Inflammatory macrophage (primary cell): ENCODE measurements at regions not wholly inside any gene's neighbourhood (a gene's known extent, or its start where the extent isn't known, plus 50 kb on each side); places are given as distances from the start of the nearest gene placed in this dataset.
A peak's percentile ranks its signal among the peaks of the same experiment; 100 is the strongest.

Experiments used
- DNase-seq, 2 donors: peaks; one replicate each; pipeline ENCODE4 v3.0.0-alpha.2; 2020 to 2022

DNA sequence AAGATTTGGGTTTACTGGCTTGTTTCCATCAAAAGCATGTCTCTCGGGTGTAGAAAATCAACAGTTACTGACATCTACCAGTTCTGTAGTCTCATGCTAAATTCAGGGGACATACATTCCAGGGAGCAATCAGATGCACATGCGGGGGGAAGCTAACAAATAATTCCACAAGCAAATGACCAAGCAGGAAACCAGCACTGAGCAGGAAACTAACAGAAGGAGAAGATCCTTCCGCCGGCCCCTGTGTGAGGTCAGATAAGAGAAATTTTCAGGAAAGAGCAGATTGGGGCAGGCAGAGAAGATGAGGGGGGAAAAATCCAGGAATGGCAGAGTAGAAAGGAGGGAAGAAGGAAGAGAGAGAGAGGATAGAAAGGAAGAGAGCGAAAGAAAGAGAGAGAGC is 127.6 kb upstream of the TMCC3 start:
- DNase-seq, result no peak

DNA sequence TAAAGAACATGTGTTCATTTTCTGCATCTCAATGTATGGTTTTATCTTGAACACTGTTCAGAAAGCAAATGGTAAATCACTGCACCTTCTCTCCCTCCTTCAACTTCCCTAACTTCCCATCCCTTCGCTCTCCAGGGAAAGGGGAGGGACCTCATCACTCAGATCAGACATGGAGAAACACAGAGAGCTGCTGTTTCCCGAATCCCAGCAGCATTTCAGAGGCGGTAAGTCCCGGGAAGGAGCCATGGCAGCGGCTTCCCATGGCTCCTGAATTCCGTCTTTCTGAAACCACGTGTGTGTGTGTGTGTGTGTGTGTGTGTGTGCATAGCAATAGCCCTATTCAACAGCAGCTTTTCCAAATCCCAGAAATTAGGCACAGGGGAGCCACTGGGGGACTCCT is 125.4 kb upstream of the TMCC3 start:
- no peak for DNase-seq

DNA sequence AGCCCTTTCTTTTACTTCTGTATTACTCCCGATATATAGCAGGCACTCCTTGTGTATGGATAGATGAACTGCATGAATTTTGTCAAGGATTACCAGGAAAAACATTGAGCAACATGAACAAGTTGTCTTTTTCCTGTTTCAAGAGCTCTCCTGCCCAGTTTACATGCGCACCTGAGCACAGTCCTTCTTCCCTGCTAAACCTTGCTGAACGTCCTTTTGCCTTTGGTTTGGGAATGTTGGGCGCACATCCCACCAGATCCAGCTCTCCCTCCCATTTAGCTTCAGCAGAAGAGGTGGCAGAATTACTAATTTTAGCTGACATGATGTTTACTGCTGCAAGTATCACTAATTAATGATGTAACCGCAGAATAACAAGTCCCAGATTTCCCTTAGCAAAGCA is 121.4 kb upstream of the TMCC3 start:
- DNase-seq, result no peak

DNA sequence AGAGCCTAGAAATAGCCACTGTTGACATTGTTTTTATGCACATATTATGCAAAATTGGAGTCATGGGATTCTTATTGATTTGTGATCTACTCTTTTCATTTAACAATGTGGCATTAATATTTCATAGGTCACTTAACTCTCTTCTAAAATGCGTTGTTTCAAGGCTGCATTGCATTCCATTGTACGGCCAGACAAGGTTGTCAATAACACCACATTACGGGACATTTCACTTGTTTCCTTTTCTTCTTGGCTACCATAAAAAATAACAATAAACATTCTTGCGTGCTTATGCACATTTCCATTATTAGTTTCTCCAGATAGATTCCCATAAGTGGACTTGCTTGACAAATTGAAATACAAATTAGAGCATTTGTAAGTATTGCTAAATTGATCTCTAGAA is 120.8 kb upstream of the TMCC3 start:
- no peak for DNase-seq

DNA sequence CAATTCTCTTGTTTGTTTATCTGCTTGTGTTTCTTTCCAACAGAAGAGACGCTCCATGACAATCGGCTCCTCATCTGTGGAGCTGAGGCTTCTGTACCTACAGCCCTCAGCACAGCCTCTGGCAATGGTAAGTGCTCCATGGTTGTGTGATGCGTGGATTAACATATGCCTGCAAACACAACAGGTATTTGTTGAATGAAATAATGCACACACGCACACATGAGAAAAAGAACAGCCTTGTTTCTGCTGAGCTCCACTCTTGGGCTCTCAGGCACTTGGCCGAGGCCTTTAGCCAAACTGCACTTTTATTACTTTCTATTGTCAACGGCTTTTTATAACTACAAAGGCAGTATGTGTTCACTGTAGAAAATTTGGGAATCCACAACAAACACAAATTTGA is 120.4 kb upstream of the TMCC3 start:
- no peak for DNase-seq

DNA sequence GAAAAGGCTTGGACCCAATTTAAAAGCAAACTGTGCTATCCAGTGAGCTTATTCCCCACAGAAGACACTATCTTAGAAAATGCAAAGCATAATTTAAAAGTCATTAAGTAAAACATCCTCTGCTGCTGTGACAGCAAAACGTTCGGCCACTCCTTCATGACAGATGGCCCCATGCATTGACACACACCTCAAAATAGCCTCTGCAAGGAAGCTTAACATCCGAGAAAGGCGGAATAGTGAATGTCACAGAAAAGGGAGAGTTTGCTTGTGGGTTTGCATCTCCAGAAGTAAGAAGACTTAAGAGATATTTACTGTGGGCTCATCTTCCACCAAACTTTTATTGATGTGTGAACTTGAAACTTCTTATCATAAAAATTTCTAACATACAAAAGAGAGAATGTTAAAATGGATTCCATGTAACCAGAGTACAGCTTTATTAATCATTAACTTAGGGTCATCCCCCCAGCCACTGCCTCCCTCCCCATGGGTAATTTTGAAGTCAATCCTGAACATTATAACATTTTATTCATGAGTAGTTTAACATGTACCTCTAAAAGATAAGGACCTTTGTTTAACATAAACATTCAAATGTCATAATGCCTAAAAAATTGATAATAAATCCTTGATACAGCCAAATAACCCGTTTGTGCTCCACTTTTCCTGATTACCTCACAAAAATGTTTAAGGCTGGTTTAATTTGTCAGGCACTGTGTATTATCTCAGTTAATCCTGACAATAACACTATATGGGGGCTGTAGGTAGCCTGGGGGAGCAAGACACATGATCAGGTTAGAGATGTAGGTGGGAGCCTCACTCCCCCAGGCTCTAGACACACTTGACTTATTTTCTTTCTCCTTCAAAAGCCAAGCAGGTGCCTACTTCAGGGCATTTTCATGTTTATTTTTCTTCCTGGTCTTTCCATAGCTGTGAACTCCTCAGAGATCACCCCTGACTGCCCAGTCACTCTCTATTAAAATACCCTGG is 119.7 kb upstream of the TMCC3 start:
- DNase-seq, result no peak

DNA sequence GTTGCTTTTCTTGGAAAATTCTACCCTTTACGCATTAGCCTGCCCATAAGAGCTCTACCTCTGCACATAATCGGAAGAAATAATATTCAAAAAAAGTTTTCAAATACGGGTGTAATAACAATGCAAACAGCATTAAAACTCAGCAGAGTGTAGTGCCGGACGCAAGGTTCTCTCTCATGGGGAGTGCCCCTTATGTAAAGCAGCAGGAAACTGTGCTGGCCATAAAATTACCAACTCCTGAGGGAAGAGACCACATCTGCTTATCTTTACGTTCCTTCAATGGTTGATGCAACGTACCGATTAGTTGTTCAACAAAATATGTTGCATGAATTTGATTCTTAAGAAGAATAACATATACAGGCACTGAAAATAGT is 118.7 kb upstream of the TMCC3 start:
- no peak for DNase-seq

DNA sequence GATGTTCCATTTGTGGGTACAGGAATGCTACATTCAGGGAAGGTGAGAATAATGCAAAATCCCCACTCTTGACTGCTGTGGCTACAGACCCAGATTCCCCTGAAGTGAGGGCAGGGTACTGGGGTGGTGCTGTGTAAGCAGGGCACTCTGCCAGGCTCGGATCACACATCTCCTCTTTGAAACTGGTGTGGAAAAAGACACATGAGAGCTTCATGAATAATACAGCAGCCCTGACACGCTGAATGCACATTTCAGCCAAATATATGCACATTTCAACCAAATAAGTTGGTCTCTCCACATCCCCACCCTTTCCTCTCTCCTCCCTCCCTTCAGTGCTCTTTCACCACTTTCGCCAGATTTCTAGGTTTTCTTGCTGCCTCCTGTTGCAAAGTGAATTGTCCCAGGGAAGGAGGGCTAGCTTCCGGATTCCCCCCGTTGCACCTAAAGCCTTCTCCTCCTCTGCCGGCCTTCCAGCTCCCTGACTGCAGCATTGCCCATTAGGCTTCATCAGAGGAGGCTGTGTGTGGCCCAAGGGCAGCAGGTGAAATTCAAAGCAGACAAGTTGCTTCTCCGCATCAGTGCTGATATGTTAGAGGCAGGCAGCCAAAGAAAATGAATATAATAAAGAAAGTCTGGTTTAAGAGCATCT is 118.2 kb upstream of the TMCC3 start:
- no peak for DNase-seq

DNA sequence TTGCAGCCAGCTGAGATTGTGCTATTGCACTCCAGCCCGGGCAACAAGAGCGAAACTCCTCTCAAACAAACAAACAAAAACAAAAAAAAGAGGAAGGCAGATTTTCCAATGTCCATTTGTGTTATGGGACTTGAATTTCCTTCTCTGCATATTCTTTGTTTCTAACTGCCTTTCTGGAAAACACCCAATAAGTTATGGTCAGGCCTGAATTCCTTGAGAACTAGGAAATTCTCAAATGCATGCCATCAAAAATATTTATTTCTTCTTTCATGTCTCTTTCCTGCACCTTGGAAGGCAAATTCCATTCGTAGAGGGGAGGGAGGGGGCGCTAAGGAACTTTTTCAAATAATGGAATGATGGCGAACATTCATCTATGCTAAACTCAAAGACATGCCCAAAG is 117.6 kb upstream of the TMCC3 start:
- DNase-seq, result no peak

DNA sequence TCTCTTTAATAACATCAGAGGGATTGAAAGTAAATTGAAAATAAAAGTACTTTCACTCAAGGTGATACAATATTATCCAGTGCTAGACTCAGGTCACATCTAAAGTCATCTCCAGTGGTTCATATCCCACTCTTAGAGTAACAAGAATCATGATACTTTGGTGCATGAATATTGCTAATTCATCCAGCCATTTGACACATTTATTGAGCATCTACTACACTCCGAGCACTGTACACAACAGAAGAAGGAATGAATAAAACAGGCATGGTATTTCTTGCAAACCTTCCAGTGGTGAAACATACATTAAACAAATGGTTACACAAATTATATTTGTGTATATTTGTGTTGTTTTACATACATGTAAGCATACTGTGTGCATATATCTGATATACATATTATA is 116.0 kb upstream of the TMCC3 start:
- DNase-seq, result no peak

DNA sequence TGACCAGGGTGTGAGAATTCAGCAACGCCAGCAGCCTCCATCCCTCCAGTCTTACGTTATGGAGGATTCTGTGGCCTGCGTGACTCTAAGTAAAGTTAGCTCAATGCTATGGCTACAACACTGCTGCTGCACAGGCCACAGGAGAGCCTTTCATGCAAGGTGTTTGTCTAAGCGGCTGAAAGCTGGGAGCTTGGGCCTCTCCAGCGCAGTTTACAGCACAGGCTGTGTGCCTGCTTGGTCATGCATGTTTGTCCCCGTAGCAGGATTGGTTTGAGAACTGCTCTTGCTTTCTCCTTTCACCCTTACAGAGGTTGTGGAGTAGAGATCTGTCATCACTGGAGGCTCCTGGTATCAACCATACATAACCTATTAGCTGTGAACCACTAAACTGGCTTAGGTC is 113.1 kb upstream of the TMCC3 start:
- DNase-seq, result no peak

DNA sequence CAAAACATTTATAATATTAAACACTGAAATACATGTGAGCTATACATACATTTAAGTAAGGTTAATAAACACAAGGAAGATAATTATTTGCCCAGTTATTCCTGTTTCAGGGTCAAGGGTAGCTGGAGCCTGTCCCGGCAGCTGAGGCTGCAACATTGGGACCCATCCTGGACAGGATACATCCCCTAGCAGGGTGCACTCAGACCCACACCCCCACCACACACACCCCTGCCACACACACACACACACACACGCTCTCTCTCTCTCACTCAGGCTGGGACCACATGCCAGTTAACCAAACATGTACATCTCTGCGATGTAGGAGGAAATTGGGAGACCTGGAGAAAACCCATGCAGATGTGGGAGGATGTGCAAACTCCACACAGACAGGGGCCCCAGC is 112.6 kb upstream of the TMCC3 start:
- DNase-seq, result no peak

DNA sequence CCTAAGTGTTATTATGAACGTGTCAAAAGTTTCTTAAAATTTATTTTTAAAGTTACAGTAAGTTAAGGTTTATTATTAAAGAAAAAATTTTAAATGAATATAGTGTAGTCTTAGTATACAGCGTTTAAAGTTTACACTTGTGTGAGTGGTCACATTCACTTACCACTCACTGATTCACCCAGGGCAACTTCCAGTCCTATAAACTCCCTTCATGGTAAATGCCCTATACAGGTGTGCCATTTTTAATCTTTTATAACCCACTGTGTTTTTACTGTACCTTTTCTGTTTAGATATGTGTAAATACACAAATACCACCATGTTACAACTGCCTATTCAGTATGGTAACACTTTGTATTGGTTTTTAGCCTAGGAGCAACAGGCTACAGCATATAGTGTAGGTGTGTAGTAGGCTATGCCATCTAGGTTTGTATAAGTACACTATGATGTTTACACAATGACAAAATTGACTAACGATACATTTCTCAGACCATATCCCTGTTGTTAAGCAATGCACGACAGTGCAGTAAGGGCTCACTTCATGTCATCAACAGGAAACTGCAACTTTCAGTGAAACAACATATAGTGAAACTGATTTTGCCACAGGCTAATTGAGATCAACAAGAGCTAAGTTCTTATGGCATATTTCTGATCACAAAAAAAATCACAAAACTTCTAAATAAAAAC is 112.0 kb upstream of the TMCC3 start:
- peak; percentile 79 to 83 for DNase-seq

DNA sequence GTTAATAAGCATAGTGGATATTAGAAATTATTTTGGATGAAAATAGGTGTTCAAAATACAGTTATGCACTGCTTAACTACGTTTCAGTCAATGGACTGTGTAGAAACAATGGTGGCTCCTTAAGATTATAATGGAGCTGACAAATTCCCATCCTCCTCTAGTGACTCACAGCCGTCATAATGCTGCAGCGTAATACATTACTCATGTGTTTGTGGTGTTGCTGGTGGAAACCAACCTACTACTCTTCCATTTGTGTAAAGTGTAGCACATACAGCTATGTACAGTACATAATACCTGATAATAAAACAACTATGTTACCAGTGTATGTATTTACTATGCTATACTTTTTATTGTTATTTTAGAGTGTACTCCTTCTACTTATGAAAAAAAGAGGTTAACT is 111.2 kb upstream of the TMCC3 start:
- peak; percentile 58 to 78 for DNase-seq

DNA sequence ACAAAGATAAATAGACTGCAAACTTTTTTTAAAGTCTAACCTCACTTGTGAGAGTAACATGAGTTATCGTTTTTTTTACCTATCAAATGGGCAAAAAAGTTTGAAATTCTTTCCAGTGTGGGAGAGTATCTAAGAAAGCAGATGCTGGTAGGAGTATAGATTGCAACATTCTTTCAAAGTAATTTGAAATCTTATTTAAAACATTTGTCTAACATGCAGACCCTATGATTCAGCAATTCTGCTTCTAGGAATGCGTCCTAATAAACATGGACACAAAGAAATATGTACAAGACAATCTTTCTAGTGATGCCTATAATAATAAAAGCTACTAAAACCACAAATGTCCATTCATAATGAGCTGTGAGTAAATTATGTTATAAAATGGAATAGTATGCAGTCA is 110.4 kb upstream of the TMCC3 start:
- DNase-seq, result no peak

DNA sequence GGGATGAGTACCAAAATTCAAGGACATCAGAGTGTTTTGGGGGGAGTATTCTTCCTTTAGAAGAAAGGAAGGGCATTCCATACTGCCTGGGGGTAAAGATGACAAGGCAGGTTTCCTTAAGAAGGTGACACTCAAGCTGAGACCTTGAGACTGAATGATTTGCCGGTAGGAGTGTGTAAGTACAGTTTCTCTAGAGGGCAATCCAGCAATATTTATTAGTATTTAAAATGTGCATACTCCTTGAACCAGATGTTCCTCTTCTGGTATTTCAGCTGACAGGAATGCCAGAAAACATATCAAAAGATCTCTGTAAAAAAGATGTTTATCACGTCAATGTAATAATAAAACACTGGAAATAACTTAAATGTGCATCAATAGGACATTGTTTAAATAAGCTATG is 106.4 kb upstream of the TMCC3 start:
- no peak for DNase-seq

DNA sequence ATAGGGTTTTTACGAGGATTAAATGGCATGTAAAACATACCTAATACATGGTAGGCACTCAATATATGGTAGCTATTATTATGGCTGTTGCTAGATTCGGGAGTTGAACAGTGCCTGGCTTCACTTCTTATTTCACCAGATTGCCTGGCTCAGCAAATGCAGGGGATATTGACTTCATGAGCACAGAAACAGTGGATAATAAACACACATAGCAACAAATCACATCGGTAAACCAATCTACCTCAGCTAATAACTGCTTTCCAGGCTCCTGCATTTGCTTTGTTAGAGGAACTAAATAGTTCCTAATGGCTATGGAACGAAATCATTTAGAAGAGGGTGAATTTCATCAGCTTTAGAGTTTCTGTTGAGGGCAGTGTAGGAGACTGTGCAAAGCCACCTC is 105.2 kb upstream of the TMCC3 start:
- DNase-seq, result no peak

DNA sequence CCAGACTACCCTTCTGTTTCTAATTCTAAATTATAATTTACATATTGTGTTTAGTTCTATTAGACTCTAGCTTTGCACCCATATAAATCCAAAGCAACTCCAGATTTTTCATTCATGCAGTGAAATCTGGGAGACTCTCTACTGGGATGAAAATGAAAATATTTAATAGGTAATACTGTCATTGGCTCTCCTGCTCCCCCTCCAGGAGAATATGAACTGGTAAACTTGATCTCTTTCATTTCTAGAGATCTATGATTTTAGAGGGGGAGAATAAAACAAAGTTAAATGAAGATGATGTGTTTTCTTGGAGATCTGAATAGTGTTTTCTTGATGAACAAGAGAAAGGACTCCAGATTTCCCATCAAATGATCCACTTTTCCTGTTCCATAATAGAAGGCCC is 104.3 kb upstream of the TMCC3 start:
- peak in 1 of 2 donors; percentile 9 for DNase-seq

DNA sequence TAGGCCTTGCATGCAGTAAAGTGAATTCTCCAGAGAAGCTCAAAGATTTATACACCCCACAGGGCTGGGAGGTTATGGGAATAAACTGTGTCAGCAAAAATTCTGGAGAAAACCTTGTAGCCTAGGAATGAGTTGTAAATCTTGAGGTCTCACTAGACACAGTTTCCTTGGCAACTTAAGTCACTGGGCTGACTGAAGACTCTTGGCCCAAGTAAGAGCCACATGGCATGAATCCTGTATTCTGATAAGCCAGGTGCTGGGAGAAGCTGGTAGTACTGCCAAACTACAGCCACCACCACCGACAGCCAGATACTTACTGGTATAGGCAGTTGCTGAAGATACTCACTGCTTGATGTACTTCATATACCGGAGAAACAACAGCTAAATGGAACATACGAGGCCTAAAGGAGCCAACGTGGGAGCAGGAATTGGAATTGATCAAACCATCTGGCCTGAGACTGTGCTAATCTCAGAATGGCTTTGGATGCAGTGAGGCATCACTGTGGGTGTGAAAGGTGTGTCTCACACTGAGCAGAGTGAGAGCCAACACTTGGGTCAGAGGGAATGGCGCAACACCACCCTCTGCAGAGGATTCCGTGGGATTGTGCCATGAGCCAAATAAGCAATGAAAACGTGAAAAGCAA is 102.8 kb upstream of the TMCC3 start:
- DNase-seq, result no peak

DNA sequence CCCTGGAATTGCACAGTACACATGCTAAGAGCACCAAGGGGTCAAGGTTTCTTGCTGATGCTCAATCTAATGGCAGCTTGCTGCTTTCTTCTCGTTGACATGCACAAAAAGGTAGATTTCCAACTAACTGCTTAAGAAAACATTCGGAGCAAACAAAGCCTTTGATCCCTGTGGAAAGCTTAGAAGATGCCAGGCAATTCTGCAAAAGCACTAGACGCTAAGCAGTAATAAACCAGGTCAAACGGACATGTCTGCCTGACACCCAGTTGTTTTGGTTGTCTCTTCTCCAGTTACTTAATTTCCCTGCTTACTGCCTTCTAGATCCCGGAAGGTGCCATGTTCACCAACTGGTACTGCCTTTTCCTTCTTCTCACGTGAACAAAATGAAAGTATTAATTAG is 100.5 kb upstream of the TMCC3 start:
- no peak for DNase-seq

DNA sequence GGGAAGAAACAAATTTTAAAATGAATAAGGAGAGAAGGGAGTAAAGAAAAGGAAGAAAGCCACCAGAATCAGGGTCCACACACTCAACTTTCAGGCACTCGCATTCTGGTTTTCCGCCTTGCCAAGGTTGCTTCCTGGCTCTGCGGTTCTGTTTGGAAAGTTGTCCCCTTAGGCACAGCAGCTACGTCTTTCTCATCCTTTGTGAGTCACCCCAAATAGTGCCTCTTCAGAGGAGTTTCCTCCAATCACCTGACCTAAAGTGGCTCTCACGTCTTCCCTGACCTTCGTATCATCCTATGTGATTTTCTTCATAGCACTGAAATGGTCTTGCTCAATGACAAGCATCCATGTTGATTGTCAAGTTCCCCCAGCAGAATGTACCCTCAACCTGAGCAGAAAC is 99.5 kb upstream of the TMCC3 start:
- no peak for DNase-seq

DNA sequence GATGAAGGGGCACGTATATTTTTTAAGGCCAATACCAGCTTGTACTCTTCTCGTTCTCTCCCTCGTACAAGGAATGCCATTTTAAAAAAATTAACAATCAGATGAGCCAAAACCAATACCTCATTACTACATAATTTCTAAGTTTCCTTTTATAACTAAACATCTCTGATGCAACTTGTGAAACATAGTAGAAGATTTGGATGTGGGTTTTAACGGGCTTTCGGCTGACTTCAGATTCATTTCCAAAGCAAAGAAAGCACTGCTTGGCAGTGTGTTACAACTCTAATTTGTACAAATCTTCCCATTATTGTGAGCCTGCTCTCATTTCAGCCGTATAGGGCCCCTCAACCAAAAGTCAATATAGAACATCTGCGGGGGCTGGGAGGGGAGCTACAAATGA is 99.1 kb upstream of the TMCC3 start:
- no peak for DNase-seq

DNA sequence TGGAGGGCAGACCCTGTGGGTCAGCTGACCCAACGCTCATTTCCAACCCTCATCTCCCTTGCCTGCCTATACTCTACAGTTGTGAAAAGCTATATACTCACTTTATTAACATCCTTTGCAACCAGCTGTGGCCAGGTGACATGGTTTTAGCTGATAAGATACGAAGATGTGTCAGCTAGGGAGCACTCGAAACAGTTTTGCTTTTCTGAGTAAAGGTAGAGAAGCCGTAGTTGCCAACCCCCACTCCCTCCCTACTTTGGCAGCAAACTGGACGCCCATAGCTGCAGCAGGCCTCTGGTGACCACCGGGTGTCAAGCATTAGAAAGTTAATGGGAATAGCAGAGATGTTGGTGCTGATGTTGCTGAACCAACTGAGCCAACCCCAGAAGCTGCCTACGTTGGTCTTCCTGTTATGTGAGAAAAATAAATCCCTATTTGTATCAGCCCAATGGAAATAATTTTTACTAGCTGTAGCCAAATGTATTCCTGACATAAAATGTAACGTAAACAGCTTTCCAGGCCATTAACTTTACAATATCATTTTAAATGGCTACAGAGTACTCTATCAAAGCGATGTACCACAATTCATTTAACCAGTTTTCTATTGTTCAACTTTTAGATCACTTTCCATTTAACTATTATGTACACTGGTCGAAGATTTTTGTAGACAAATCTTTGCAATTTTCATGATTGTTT is 98.5 kb upstream of the TMCC3 start:
- no peak for DNase-seq
